Coronary artery (tissue), 2 donors: ENCODE measurements at regions not wholly inside any gene's neighbourhood (a gene's known extent, or its start where the extent isn't known, plus 50 kb on each side); places are given as distances from the start of the nearest gene placed in this dataset.

Source experiments
- DNase-seq: peaks from one replicate; pipeline ENCODE4 v3.0.0-alpha.2; 2017; ENCODE audit warnings: low spot score
- H3K27ac ChIP-seq, 2 donors: fragments of 200-600 bp; sonication (generic); one replicate each; pipeline ENCODE4 v1.5.1; 2016 to 2019
- H3K4me3 ChIP-seq: fragments of 200-600 bp; sonication (generic); 2 replicates; pipeline ENCODE4 v1.5.1; 2016; ENCODE audit warnings: mild to moderate bottlenecking, moderate library complexity
- TF ChIP-seq, protein P1 (sequence below): fragments of 200-600 bp; sonication (generic); IDR thresholded peaks from one replicate; pipeline ENCODE4 v1.5.1; 2019; ENCODE audit warnings: antibody characterized with exemption

DNA sequence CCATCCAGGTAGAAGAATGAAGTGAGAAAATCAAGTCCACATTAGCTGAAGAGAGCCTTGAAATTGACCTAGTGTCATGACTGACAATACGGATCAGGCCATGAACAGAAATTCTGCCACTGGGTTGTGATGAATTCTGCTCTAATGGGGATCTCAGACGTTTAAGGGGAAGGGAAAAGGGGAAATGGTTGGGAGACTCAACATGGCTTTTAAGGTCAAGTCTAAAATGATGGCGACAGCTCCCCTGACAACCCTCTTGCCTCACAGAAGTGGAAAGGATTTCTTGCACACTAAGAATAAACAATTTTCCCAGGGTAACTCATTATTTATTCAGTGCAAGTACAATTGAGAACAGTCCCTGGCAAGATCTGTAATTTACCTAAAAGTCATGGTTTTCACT is 302.5 kb upstream of the ACVR2A start:
- no peak for DNase-seq
- TF ChIP-seq, protein P1, sequence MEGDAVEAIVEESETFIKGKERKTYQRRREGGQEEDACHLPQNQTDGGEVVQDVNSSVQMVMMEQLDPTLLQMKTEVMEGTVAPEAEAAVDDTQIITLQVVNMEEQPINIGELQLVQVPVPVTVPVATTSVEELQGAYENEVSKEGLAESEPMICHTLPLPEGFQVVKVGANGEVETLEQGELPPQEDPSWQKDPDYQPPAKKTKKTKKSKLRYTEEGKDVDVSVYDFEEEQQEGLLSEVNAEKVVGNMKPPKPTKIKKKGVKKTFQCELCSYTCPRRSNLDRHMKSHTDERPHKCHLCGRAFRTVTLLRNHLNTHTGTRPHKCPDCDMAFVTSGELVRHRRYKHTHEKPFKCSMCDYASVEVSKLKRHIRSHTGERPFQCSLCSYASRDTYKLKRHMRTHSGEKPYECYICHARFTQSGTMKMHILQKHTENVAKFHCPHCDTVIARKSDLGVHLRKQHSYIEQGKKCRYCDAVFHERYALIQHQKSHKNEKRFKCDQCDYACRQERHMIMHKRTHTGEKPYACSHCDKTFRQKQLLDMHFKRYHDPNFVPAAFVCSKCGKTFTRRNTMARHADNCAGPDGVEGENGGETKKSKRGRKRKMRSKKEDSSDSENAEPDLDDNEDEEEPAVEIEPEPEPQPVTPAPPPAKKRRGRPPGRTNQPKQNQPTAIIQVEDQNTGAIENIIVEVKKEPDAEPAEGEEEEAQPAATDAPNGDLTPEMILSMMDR = no peak
- Histone ChIP-seq H3K4me3 (no peak overlapping the region), H3K27ac (no peak overlapping the region)

DNA sequence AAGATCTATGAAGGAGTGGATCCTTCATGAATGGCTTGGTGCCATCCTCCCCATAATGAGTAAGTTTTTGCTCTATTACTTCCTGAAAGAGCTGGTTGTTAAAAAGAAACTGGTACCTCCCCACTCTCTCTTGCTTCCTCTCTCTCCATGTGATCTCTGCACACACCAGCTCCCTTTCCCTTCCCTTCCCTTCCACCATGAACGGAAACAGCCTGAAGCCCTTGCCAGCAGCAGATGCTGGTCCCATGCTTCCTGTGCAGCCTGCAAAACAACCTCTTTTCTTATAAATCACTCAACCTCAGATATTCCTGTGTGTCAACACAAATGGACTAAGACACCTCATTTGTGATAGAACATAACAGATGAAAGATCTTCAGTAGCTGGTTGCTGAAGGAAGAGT is 303.5 kb upstream of the ACVR2A start:
- no peak overlapping the region for H3K27ac ChIP-seq
- no peak overlapping the region for H3K4me3 ChIP-seq
- TF ChIP-seq, protein P1 = no peak
- DNase-seq = no peak

DNA sequence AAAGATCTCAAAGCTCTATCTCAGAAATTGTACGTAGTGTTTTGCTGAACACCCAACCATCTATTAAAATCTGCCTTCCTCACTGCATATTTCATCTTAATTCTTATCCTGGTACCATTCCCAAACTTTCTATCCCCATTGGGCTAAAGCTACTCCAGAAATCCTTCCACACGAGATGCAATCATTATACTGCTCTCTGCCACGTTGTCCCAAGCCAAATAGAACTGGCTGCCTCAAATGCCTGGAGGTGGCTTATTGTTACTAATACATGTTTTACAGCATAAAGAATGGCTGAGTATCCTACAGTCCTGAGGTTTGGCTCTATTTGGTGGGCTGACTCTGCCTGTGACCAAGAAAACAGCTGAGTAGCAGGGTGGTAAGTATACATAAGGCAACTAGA is 306.0 kb upstream of the ACVR2A start:
- TF ChIP-seq, protein P1 = no peak
- Histone ChIP-seq H3K4me3 (no peak overlapping the region), H3K27ac (no peak overlapping the region)
- no peak for DNase-seq

DNA sequence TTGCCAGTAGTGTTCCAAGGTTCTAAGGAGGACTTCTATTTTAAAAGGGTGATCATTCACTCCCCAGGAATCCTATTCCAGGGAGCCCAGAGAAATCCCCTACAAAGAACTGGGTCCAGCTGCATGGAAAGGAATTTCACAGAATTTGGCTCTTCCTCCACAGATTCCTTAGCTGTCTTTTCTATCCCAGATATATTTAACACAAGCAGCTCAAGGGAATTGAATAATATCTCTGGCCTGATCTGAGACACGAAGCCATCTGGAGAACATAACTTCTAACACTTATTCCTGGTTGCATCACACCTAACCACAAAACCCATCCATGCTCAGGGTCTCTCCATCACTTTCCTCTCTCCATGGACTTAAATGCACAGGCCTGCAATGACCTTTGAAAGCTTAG is 306.7 kb upstream of the ACVR2A start:
- H3K4me3 ChIP-seq = no peak overlapping the region
- TF ChIP-seq, protein P1 = no peak
- no peak for DNase-seq
- no peak overlapping the region for H3K27ac ChIP-seq

DNA sequence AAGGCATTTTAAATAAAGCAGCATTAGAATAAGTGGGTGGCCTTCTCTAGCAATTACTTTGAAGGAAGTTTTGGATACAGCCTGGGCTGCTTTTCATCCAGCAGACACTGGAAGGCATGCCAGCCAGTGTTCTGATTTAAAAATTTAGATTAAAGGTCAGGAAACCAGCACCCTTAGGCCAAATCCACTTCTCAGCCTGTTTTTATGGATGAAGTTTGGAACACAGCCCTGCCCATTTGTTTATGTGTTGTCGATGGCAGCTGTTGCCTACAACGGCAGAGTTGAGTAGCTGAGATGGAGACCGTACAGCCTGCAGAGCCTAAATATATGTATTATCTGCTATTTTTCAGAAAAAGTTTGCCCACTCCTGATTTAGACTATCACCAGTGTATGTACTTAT is 313.6 kb upstream of the ACVR2A start:
- no peak overlapping the region for H3K27ac ChIP-seq
- no peak overlapping the region for H3K4me3 ChIP-seq
- TF ChIP-seq, protein P1 = no peak
- no peak for DNase-seq

DNA sequence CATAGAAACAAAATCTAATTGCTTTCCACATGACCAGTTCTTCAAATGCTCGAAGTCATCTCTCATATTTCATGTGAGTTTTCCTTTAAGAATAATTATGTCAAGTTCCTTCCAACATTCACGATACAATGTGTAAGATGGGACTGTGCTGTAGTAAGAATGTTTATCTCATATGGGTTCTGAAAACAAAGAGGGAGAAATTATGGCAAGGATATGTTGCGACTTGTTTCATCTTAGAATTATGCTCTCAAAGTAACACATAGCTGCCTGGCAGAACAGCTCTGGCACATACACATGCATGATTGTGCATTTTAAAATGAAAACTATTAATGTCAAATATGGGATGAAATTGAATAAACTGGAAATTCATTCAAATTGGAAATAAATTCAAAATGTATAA is 314.8 kb upstream of the ACVR2A start:
- DNase-seq = no peak
- Histone ChIP-seq H3K4me3 (no peak overlapping the region), H3K27ac (no peak overlapping the region)
- TF ChIP-seq, protein P1 = no peak

DNA sequence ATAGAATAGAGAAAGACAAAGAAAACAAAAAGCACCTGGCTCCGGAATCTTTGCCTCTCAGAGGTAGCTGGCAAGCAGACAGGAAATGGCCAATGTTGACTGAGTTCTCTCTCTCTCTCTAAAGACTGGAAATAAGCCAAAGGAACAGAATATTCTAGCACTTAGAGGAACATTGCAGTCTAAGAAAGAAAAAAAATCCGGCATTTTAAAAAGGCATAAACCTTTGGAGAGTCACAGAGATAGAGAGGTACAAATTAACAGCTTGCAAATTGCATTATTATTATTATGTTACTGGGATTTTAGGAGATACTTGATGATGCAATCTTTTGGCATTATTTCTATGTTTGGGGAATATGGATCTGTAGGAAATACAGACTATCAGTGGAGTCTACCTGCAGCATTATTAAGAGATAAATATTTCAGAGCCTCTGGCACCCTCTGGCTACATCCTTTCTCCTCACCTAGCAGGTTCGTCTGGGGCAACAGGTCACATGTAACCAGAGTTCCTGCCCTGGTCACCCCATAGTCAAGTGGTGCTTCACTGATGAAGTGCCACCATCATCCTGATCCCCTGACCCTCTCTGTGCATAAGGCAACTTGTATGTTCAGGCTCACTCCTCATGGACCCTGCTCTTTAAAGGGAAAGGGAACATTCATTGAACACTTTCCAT is 318.9 kb upstream of the ACVR2A start:
- DNase-seq = no peak

More for the DNA sequence above, 318.9 kb upstream of the ACVR2A start:
- TF ChIP-seq, protein P1 = no peak
- Histone ChIP-seq H3K27ac (no peak overlapping the region), H3K4me3 (no peak overlapping the region)
